ENCODE measurements at regions not wholly inside any gene's neighbourhood (a gene's known extent, or its start where the extent isn't known, plus 50 kb on each side); places are given as distances from the start of the nearest gene placed in this dataset.

GRCh38 chr1:34642679-34643078 lies 112.2 kb upstream of the GJB5 start:
- intact Hi-C loops (cut with micrococcal nuclease) = no loop called here
- no peaks in the 10 kb centered on the region for H4K20me1 ChIP-seq (ENCODE audit: insufficient read depth)
- H3K36me3 ChIP-seq (ENCODE audit: control insufficient read depth in 1 of 2, insufficient read depth in 2 of 2, low read length in 2 of 2) = no peaks in the 10 kb centered on the region
- POLR2A ChIA-PET = no interaction called here
- H2AFZ ChIP-seq (ENCODE audit: low read depth, low read length, poor library complexity, severe bottlenecking) = no peak overlapping the region
- H3K4me3 ChIP-seq (replicated peaks in 1 of 2; ENCODE audit: low read depth in 1 of 2, low read length in 2 of 2) = no peak overlapping the region
- no peak overlapping the region for H3K9ac ChIP-seq (ENCODE audit: low read length)
- peak; percentile 6 for DNase-seq (ENCODE audit: low read depth, low spot score)
- H3K4me1 ChIP-seq (ENCODE audit: control insufficient read depth in 1 of 2, insufficient read depth in 2 of 2, low read length in 2 of 2) = no peaks in the 10 kb centered on the region
- CTCF ChIA-PET = no interaction called here
- peak; percentile 83 for ATAC-seq
- peaks cover 55% of the 10 kb centered on the region for H3K27me3 ChIP-seq (ENCODE audit: insufficient read depth, low read length)
- H3K9me2 ChIP-seq (ENCODE audit: insufficient read depth) = no peaks in the 10 kb centered on the region
- H3K27ac ChIP-seq (ENCODE audit: low read depth, low read length) = no peak overlapping the region
- RAD21 ChIA-PET (ENCODE audit: low non-redundant PET in 1 of 2, low total read pairs in 2 of 2, uncharacterized antibody in 2 of 2, unreplicated experiment in 2 of 2) = interaction anchor here in 1 of 2 experiments (0.6 kb wide), 1 partner anchor 30 kb away, joined by 3 read pairs; no protein-coding TSS in a partner anchor
- no TSS peak for BruUV-seq (replicated peaks)
- H3K9me3 ChIP-seq (ENCODE audit: control insufficient read depth in 1 of 2, insufficient read depth in 1 of 2, low read depth in 1 of 2, low read length in 2 of 2) = no peaks in the 10 kb centered on the region
- no peak overlapping the region for H3K4me2 ChIP-seq (ENCODE audit: low read length)
- TF ChIP-seq EZH2phosphoT487 (IDR thresholded peaks at IDR 0.05; ENCODE audit: borderline replicate concordance) (no peak), CTCF (IDR thresholded peaks at IDR 0.05 in 2 of 3, conservative IDR thresholded peaks at IDR 0.05 in 1 of 3; ENCODE audit: borderline replicate concordance in 1 of 3, insufficient read depth in 1 of 3, low read depth in 2 of 3, low read length in 2 of 3) (peak; percentile 17 to 52 (median 43); a peak in 4 of 6 replicates), RAD21 (IDR thresholded peaks at IDR 0.05; ENCODE audit: low read depth) (peak; percentile 40; the same call in 1 of the 2 replicates)
- H3K79me2 ChIP-seq (ENCODE audit: insufficient read depth, low read length) = no peaks in the 10 kb centered on the region

- no peaks in the 10 kb centered on the region for H3K36me3 ChIP-seq (ENCODE audit: control insufficient read depth in 1 of 2, insufficient read depth in 2 of 2, low read length in 2 of 2)
- H2AFZ ChIP-seq (ENCODE audit: low read depth, low read length, poor library complexity, severe bottlenecking) = no peak overlapping the region
- DNase-seq (ENCODE audit: low read depth, low spot score) = no peak
- TF ChIP-seq TCF7L2 (IDR thresholded peaks at IDR 0.05; ENCODE audit: borderline replicate concordance, extremely low read depth, insufficient read depth, insufficient read length) (no peak), EZH2 (IDR thresholded peaks at IDR 0.05) (no peak), POLR2AphosphoS5 (IDR thresholded peaks at IDR 0.05; ENCODE audit: low read depth, low read length) (no peak), CTCF (IDR thresholded peaks at IDR 0.05 in 2 of 3, conservative IDR thresholded peaks at IDR 0.05 in 1 of 3; ENCODE audit: borderline replicate concordance in 1 of 3, insufficient read depth in 1 of 3, low read depth in 2 of 3, low read length in 2 of 3) (no peak), ZFX (IDR thresholded peaks at IDR 0.05) (no peak), ZNF274 (IDR thresholded peaks at IDR 0.05; ENCODE audit: low read depth, low read length) (no peak), YY1 (IDR thresholded peaks at IDR 0.05; ENCODE audit: extremely low read depth, insufficient replicate concordance, low read depth, low read length) (no peak), CEBPB (IDR thresholded peaks at IDR 0.05; ENCODE audit: low read depth) (no peak), ATF3 (IDR thresholded peaks at IDR 0.05) (no peak), ELF1 (IDR thresholded peaks at IDR 0.05; ENCODE audit: borderline replicate concordance, low read depth) (no peak), JUND (IDR thresholded peaks at IDR 0.05) (no peak), SRF (IDR thresholded peaks at IDR 0.05; ENCODE audit: low read depth) (no peak), CBX3 (IDR thresholded peaks at IDR 0.05; ENCODE audit: low read depth) (no peak), EZH2phosphoT487 (IDR thresholded peaks at IDR 0.05; ENCODE audit: borderline replicate concordance) (no peak)
- BruUV-seq (replicated peaks) = no TSS peak
- CTCF ChIA-PET = no interaction called here
- ATAC-seq = no peak
- H3K27ac ChIP-seq (ENCODE audit: low read depth, low read length) = no peak overlapping the region
- H3K4me1 ChIP-seq (ENCODE audit: control insufficient read depth in 1 of 2, insufficient read depth in 2 of 2, low read length in 2 of 2) = no peaks in the 10 kb centered on the region
- RAD21 ChIA-PET (ENCODE audit: low non-redundant PET in 1 of 2, low total read pairs in 2 of 2, uncharacterized antibody in 2 of 2, unreplicated experiment in 2 of 2) = no interaction called here
- H3K9ac ChIP-seq (ENCODE audit: low read length) = no peak overlapping the region
- intact Hi-C loops (cut with micrococcal nuclease) = no loop called here
- no peaks in the 10 kb centered on the region for H4K20me1 ChIP-seq (ENCODE audit: insufficient read depth)
- peaks cover 79% of the 10 kb centered on the region for H3K27me3 ChIP-seq (ENCODE audit: insufficient read depth, low read length)
- no peak overlapping the region for H3K4me2 ChIP-seq (ENCODE audit: low read length)
- H3K9me2 ChIP-seq (ENCODE audit: insufficient read depth) = no peaks in the 10 kb centered on the region
- no peaks in the 10 kb centered on the region for H3K79me2 ChIP-seq (ENCODE audit: insufficient read depth, low read length)
- no peaks in the 10 kb centered on the region for H3K9me3 ChIP-seq (ENCODE audit: control insufficient read depth in 1 of 2, insufficient read depth in 1 of 2, low read depth in 1 of 2, low read length in 2 of 2)
- POLR2A ChIA-PET = no interaction called here
- no peak overlapping the region for H3K4me3 ChIP-seq (replicated peaks in 1 of 2; ENCODE audit: low read depth in 1 of 2, low read length in 2 of 2)
These were observed 109.6 kb upstream of the GJB5 start for GRCh38 chr1:34645109-34645688.

Measured in HCT116 (cell line).